HEK293 (cell line): ENCODE measurements at regions not wholly inside any gene's neighbourhood (a gene's known extent, or its start where the extent isn't known, plus 50 kb on each side); places are given as distances from the start of the nearest gene placed in this dataset.
A peak's percentile ranks its signal among the peaks of the same experiment; 100 is the strongest.

ENCODE experiments used
- CTCF ChIA-PET: fragments of 350-600 bp; formaldehyde crosslinking; extraction: SDS; loops from one replicate; lab custom pipeline; 2021; ENCODE audit warnings: antibody characterized with exemption; lab: Yijun Ruan, JAX
- POLR2A ChIA-PET: fragments of 300-600 bp; formaldehyde crosslinking; extraction: SDS; loops from one replicate; lab custom pipeline; 2020; ENCODE audit warnings: antibody characterized with exemption, inconsistent platforms; lab: Yijun Ruan, JAX
- H3K27ac ChIP-seq: fragments of 200-500 bp; sonication (Bioruptor generic); 2 replicates; pipeline ENCODE4 v1.5.1; 2014; ENCODE audit warnings: low read depth, low read length, control low read depth, inconsistent platforms; ENCODE audit errors: extremely low read depth
- H3K36me3 ChIP-seq, 2 experiments: fragments of 200-500 bp in 1 of 2; sonication (Bioruptor generic) in 1 of 2; 1 replicate in 1 of 2; 2 replicates in 1 of 2; pipeline ENCODE4 v1.5.1; 2014 to 2017; ENCODE audit warnings: inconsistent platforms in 2 of 2, low read length in 2 of 2; ENCODE audit not compliant: control insufficient read depth in 2 of 2, insufficient read depth in 1 of 2
- H3K4me1 ChIP-seq: fragments of 200-500 bp; sonication (Bioruptor generic); 2 replicates; pipeline ENCODE4 v1.5.1; 2014; ENCODE audit warnings: mild to moderate bottlenecking, low read length, inconsistent platforms; ENCODE audit not compliant: control insufficient read depth, insufficient read depth
- H3K4me3 ChIP-seq: 2 replicates; pipeline ENCODE4 v1.5.1; 2011; ENCODE audit warnings: low read depth, mild to moderate bottlenecking, control low read depth, low read length, moderate library complexity
- H3K9me3 ChIP-seq: fragments of 200-500 bp; sonication (Bioruptor generic); 2 replicates; pipeline ENCODE4 v1.5.1; 2014; ENCODE audit warnings: low read depth, low read length, inconsistent platforms; ENCODE audit not compliant: control insufficient read depth, insufficient read depth
- GLIS2 ChIP-seq: fragments of 450-650 bp; formaldehyde crosslinking; IDR thresholded peaks from 2 replicates; pipeline ENCODE4 v1.5.1; 2016; ENCODE audit warnings: missing biosample characterization, missing genetic modification characterization
- PRDM10 ChIP-seq: fragments of 450-650 bp; formaldehyde crosslinking; IDR thresholded peaks from 2 replicates; pipeline ENCODE4 v1.5.1; 2016; ENCODE audit warnings: missing biosample characterization, missing genetic modification characterization
- SCRT2 ChIP-seq: fragments of 450-650 bp; formaldehyde crosslinking; IDR thresholded peaks from 2 replicates; pipeline ENCODE4 v1.5.1; 2016; ENCODE audit warnings: missing biosample characterization, missing genetic modification characterization
- YY1 ChIP-seq: fragments of 450-650 bp; formaldehyde crosslinking; IDR thresholded peaks from 2 replicates; pipeline ENCODE4 v1.5.1; 2018; ENCODE audit warnings: missing biosample characterization, missing genetic modification characterization
- ZBTB8A ChIP-seq: fragments of 450-650 bp; formaldehyde crosslinking; IDR thresholded peaks from 2 replicates; pipeline ENCODE4 v1.5.1; 2016; ENCODE audit warnings: missing biosample characterization, missing genetic modification characterization
- ZFP3 ChIP-seq: fragments of 450-650 bp; formaldehyde crosslinking; IDR thresholded peaks from 2 replicates; pipeline ENCODE4 v1.5.1; 2016; ENCODE audit warnings: low read depth, missing biosample characterization, missing genetic modification characterization
- ZNF248 ChIP-seq: fragments of 450-650 bp; formaldehyde crosslinking; IDR thresholded peaks from 2 replicates; pipeline ENCODE4 v1.5.1; 2017; ENCODE audit warnings: missing biosample characterization, missing genetic modification characterization
- ZNF350 ChIP-seq: fragments of 450-650 bp; formaldehyde crosslinking; IDR thresholded peaks from 2 replicates; pipeline ENCODE4 v1.5.0; 2017; ENCODE audit warnings: missing biosample characterization, mild to moderate bottlenecking, missing genetic modification characterization
- ZNF37A ChIP-seq: fragments of 450-650 bp; IDR thresholded peaks from 2 replicates; pipeline ENCODE4 v1.5.1; 2018; ENCODE audit warnings: missing biosample characterization, missing genetic modification characterization
- ZNF416 ChIP-seq: fragments of 450-650 bp; formaldehyde crosslinking; IDR thresholded peaks from 2 replicates; pipeline ENCODE4 v1.5.1; 2016; ENCODE audit warnings: missing biosample characterization, missing genetic modification characterization
- ZNF473 ChIP-seq: fragments of 450-650 bp; formaldehyde crosslinking; IDR thresholded peaks from 2 replicates; pipeline ENCODE4 v1.5.1; 2017; ENCODE audit warnings: missing biosample characterization, missing genetic modification characterization
- ZNF510 ChIP-seq: fragments of 450-650 bp; formaldehyde crosslinking; IDR thresholded peaks from 2 replicates; pipeline ENCODE4 v1.5.1; 2018; ENCODE audit warnings: mild to moderate bottlenecking, missing genetic modification characterization, missing biosample characterization; ENCODE audit not compliant: insufficient replicate concordance
- ZNF768 ChIP-seq: fragments of 450-650 bp; formaldehyde crosslinking; IDR thresholded peaks from 2 replicates; pipeline ENCODE4 v1.5.1; 2018; ENCODE audit warnings: missing biosample characterization, mild to moderate bottlenecking, missing genetic modification characterization
- ZSCAN4 ChIP-seq: fragments of 450-650 bp; formaldehyde crosslinking; IDR thresholded peaks from 2 replicates; pipeline ENCODE4 v1.5.1; 2017; ENCODE audit warnings: missing biosample characterization, missing genetic modification characterization

GRCh38 chr16:51759999-51760398 lies 608.9 kb upstream of the SALL1 start:
- no peaks in the 10 kb centered on the region for H3K36me3 ChIP-seq
- peaks cover 7% of the 10 kb centered on the region; the same call in 1 of the 2 replicates for H3K4me1 ChIP-seq
- no peak overlapping the region for H3K27ac ChIP-seq
- TF ChIP-seq ZSCAN4 (tag by site-specific recombination) = no peak
- TF ChIP-seq SCRT2 = peak; percentile 3; the same call in 1 of the 2 replicates
- no peak overlapping the region for H3K4me3 ChIP-seq
- H3K9me3 ChIP-seq = no peaks in the 10 kb centered on the region
- ChIA-PET POLR2A (no interaction called here), CTCF (interaction anchor here (0.6 to 0.9 kb wide), 3 partner anchors 11 to 429 kb away, joined by 3 read pairs; no protein-coding TSS in a partner anchor)

- peaks cover 7% of the 10 kb centered on the region; the same call in 1 of the 2 replicates for H3K4me1 ChIP-seq
- no peaks in the 10 kb centered on the region for H3K36me3 ChIP-seq
These were observed 608.3 kb upstream of the SALL1 start for GRCh38 chr16:51759329-51759728.

GRCh38 chr16:51757921-51758479 lies 606.9 kb upstream of the SALL1 start:
- H3K27ac ChIP-seq = no peak overlapping the region
- H3K36me3 ChIP-seq = no peaks in the 10 kb centered on the region
- POLR2A ChIA-PET = no interaction called here
- H3K4me3 ChIP-seq = no peak overlapping the region
- H3K4me1 ChIP-seq = peaks cover 7% of the 10 kb centered on the region; the same call in 1 of the 2 replicates
- TF ChIP-seq ZNF248 (no peak), ZNF350 (tag by site-specific recombination) (no peak), ZNF416 (tag by site-specific recombination) (no peak), ZBTB8A (tag by site-specific recombination) (no peak), ZNF37A (tag by site-specific recombination) (no peak)
- CTCF ChIA-PET = interaction anchor here (1.6 kb wide), 1 partner anchor 11 kb away, joined by 3 read pairs; no protein-coding TSS in a partner anchor
- H3K9me3 ChIP-seq = no peaks in the 10 kb centered on the region

More at GRCh38 chr16:51759329-51759728, 608.3 kb upstream of the SALL1 start:
- H3K27ac ChIP-seq = no peak overlapping the region
- POLR2A ChIA-PET = no interaction called here
- H3K4me3 ChIP-seq = no peak overlapping the region
- CTCF ChIA-PET = no interaction called here
- no peaks in the 10 kb centered on the region for H3K9me3 ChIP-seq
- TF ChIP-seq ZNF768 (tag by site-specific recombination) (no peak), ZFP3 (0 out of 2 replicates have a peak, but pooled peaks have one; percentile 6)

GRCh38 chr16:51757505-51757904 lies 606.4 kb upstream of the SALL1 start:
- H3K36me3 ChIP-seq = no peaks in the 10 kb centered on the region
- CTCF ChIA-PET = interaction anchor here (0.6 to 1.6 kb wide), 2 partner anchors 10 to 380 kb away, joined by 3 to 4 read pairs; no protein-coding TSS in a partner anchor
- H3K27ac ChIP-seq = no peak overlapping the region
- POLR2A ChIA-PET = no interaction called here
- H3K4me1 ChIP-seq = peaks cover 7% of the 10 kb centered on the region; the same call in 1 of the 2 replicates
- no peaks in the 10 kb centered on the region for H3K9me3 ChIP-seq
- H3K4me3 ChIP-seq = no peak overlapping the region
- TF ChIP-seq GLIS2 (tag by site-specific recombination) = no peak
- no peak for TF ChIP-seq ZNF510 (tag by site-specific recombination)
- no peak for TF ChIP-seq PRDM10
- no peak for TF ChIP-seq ZNF473
- TF ChIP-seq YY1 = no peak
